ENCODE measurements at regions not wholly inside any gene's neighbourhood (a gene's known extent, or its start where the extent isn't known, plus 50 kb on each side); places are given as distances from the start of the nearest gene placed in this dataset.

DNA sequence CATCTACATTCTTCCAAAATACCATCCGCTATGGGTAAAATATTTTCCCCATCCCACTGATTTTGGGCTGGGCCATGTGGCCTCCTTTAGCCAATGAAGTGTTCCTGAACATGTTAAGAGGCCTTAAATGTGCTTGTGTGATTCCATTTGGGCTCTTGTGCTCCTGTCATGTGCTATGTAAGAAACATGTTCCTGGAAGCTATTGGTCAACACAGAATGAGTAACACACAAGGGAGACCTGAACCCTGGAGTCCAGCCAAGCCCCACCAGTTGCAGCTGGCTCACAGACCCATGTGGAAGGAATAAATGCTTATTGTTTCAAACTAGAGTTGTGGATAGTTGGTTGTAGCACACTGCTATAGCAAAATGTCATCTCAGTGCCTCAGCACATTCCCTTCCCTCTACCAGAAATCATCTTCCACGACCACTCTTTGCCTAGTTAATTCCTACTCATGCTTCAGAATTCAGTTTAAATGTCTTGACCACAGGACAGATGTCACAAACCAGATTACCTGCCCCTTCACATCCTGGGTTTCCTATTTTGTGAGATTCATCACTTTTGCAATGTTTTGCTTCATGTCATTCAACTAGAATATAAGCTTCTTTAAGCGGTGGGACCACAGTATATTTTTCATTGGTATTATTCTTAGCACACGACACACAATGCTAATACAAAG, 217.3 kb upstream of the EEA1 start:
- no peak for TF ChIP-seq POLR2AphosphoS5 (IDR thresholded peaks at IDR 0.05; ENCODE audit: borderline replicate concordance, low read depth, low read length)
- TF ChIP-seq EZH2 (IDR thresholded peaks at IDR 0.05): no peak
- no peak for TF ChIP-seq FOXP2 (optimal IDR thresholded peaks at IDR 0.05; ENCODE audit: control extremely low read depth, extremely low read length, insufficient read depth)
